Right hindlimb (tissue), 1 donor: ENCODE measurements at regions not wholly inside any gene's neighbourhood (a gene's known extent, or its start where the extent isn't known, plus 50 kb on each side); places are given as distances from the start of the nearest gene placed in this dataset.
A peak's percentile ranks its signal among the peaks of the same experiment; 100 is the strongest.

Experiments
- DNase-seq: peaks from one replicate; pipeline ENCODE4 v3.0.0-alpha.2; 2018

DNA sequence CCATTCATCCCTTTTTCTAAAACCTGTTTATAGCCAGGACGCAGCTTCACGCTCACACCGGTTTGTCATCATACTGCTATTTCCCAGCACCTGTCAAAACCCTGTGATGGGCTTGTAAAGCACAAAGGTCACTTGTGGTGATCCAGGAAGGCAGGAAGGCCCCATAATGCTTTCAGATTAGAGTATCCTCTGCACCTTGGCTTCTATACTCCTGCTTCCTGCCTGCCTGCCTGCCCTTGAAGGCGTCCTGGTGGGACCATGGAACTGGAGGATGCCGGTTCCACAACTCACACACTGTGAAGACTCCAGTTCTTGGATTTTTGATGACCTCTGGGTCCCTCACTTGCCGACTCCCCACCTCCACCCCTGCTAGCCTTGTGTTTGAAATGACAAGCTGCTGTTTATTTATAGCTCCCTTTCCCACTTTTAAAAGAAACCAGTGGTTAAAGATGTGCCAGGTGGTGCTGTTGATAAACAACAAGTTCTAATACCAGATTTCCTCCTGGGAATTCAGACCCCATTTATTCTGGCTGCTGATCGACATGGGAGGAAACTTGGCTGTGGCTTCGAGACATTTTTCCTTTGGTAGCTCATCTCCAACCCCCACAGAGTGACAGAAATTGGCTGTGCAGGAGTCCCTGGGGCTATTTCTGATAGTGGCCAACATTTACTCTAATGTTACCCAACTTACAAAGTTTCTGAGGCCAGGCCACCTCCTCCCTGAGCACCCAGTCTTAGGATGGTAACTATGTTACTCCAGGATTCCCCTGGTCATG, 211.5 kb downstream of the KDR start:
- no peak for DNase-seq

DNA sequence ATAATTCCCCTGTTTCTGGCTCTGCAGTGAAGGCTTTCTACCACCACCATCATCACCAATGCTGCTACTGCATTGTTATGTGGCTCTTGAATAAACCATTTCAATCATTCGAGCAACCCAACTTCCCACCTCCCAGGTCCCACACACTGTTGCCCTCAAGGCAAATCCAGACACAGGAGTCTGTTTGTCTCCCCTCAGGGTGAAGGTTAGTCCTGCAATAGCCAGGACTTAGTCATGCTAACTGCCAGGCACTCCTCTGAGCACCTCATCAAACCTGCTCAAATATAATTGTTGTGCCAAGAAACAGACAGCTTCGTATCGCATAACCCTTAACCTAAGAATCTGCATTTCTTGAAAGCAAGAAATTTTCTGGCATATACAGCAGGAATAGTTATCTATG, 213.2 kb downstream of the KDR start:
- no peak for DNase-seq

DNA sequence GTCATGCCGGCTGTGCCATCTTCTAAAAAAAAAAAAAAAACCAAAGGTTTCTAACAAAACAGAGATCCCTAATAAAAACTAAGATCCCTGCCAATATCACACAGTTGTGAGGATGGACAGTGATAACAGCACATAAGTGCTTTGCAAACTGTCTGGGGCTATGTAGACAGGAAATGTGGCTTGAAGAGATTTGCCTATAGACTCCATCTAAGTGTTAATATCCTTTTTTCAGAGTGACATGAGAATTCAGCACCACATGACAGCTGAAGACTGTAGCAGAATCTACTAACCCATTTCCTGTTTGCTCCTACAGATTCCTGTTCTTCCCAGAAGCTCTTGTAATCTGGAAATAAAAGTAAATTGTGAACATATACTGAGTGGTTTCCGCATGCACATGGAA, 215.4 kb downstream of the KDR start:
- DNase-seq = no peak

DNA sequence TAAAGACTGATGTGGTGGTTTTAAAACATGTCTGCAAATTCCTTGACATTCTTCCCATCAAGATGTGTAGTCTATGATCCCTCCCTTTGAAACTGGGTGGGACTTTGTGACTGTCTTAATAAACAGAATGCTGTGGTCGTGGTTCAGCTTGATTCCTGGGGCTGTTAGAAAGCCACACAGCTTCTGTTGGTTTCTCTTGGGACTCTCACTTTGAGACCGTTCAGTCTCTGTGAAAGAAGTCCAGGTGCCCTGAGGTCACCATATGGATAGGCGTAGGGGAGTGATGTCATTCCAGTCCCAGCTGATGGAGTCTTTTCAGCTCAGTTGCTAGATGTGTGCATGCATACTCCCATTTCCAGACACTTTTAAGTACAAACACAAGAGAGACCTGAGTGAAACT, 216.6 kb downstream of the KDR start:
- no peak for DNase-seq

DNA sequence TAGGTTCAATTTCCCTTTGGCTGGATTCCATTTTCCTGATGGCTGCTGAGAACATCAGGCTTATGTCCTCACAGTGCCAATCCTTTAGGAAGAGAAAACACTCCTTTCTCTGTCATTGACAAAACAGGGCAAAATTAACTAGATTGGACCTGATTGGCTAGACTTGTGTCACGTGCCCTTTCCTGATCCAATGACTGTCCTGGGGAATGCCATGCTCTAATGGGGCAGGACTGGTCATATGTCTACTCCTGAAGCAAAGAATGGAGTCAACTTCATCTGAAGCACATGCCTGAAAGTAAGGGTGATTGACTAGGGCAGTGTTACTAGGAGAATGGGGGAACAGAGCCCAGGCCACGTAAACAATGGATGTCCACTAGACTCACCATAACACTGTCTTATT, 220.4 kb downstream of the KDR start:
- no peak for DNase-seq

DNA sequence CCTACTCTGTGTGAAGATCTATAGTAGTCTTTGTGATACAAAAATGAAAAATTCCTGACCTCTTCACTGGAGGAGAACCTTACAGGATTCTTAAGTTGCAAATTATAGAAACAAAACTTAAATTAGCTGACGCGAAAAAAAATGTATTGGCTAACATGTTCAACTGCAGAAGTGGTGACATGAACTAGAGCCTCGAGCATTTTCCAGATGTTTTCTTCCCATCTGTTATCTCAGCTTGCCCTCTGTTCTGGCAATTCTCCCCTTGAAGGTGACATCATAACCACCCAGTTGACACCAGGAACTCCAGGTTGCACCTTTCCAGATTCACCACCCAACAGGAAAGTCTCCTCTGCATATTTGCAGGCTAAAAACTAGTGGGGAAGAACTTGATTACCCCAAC, 222.4 kb downstream of the KDR start:
- DNase-seq = no peak

DNA sequence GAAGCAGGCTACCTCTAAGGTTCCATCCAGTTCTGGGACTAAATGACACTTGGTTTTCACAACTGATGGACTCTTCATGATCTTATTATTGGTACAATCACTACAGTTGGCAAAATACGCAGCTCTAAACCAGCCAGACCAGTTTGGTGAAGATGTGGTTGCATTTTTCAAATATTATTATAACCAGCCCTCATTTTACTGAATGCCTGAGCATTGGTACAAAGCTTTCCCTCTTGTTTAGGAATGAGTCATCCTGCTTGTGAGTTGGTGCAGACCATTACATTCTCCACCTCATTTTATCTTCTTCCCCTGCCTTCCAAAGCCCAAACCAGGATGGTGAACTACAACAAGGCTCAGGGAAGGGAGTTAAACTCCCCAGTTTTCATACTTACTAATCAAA, 223.1 kb downstream of the KDR start:
- DNase-seq = no peak

DNA sequence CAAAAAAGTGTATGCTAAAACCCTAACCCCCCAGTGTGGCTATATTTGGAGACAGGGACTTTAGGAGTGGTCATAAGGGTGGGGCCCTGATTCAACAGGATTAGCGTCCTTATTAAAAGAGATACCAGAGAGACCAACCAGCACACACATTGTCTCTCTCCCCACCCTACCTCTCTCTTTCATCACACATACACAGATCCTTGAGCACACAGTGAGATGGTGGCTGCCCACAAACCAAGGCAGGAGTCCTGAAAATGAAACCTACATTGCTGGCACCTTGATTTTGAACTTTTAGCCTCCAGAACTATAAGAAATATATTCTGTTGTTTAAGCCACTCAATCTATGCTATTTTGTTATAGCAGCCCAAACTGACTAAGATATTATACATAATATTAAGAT, 224.2 kb downstream of the KDR start:
- no peak for DNase-seq

DNA sequence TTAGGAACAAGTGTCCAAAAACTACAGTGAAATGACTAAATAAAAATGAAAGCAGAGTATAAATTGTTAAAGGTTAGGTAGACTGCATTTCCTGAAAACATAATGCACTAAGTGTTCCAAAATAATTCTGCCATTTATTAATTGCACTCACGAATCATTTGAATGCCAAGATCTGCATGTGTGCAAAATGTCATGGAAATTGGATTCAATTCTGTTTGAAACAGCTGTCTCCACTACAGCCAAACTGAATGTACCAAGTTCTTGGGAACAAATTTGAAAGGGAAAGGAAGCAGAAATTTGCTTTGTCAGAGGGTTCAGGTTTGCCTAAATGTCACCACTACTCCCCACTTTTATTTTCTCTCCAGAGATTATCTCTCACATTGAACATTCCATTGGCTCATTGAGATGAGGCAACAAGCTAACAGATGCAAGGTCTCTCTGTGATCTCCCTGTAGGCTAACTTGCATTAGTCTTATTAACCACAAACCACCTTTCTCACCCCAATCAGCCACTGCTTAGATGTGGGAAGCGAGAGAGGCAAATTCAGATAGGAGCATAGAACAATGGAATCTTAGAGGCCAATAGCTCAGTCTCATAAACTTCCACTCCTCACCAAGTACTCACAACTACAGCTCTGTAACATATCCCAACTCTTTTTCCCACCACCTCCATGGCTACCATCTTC, 226.6 kb downstream of the KDR start:
- no peak for DNase-seq

DNA sequence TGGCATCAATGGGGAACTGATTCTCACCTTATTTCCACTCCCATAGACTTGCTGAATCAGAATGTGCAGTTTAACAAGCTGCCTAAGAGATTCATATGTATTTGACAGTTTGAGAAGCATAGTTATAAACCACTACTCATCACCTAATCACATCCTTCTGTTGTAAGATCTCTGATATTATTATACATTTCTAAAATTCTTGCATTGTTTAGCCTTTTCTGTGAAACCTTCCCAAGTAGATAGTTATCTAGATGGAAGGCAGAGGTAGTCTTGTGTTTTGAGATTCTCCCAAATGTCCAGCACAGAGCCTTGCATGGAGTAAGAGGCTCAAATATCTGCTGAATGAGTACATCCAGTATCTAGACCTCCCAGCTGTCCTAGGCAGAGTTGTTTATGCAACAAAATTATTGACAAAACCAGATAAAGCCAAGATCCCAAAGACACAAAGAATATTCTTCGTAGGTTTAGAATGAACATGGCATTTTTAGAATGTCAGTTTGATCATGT, 227.3 kb downstream of the KDR start:
- no peak for DNase-seq

DNA sequence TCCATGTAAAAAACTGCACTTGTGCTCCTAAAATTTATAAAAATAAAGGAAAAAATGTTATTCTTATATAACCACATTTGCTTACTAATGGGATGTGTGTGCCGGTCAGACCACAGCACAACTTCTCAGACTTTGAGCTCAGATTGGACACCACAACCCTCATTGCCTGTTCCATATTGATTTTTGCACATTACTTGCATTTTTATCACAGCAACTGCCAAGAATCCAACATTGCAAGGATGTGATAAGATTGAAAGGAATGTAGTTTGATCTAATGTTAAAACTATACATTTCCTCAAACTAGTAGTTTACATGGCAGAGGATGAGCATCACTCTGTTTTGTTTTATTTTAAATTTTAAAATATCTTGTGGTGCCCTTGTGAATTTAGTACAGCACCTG, 227.8 kb downstream of the KDR start:
- no peak for DNase-seq

DNA sequence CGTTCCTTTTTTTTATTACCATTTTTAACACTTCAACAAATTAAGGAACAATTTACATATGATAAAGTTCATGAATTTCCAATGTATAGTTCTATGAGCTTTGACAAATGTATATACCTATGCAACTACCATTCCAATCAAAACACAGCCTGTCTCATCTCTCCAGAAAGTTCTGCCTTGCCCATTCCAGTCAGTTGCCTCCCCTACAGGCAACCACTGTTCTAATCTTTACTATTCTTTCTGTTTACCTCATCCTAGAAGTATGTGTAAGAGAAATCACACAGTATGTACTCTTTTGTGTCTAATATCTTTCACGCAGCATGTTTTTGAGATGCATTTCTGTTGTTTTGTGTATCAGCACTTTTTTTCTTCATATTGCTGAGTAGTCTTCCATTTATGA, 224.9 kb downstream of the KIT start:
- DNase-seq = no peak

DNA sequence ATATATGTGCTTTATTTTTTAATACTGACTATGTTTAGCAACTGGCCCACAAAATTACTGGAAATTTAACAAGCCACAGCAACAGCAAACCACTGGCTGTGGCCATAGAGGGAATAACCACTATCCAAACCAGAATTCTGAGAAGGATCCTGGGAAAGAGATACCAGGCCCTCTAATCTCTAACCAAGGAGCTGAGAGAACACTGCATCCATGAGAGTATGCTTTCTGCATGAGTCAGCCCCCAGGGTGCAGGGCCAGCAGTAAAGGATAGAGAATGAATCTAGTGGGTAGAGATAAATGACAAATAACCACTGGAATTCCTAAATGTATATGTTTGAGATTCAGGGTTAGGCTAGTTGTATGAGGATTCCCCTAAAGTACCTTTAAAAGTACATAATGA, 221.8 kb downstream of the KIT start:
- no peak for DNase-seq

DNA sequence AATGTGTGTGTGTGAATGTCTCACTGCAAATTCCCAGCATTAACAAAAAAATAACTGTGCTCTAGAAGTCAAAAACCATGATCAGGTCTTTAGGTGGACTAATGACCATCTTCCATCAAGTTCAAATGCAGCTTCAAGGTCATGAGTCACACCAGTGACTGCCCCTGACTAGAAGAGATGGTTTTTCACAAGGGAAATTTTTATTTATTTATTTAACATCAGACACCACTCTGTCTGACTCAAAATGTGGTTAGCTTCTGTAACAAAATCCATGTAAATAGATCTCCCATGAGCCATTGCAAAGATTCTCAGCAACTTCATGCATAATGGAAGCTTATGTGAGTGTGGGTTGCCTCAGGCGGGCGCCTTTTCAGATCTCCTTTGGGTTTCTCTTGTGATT, 219.2 kb downstream of the KIT start:
- DNase-seq = no peak

DNA sequence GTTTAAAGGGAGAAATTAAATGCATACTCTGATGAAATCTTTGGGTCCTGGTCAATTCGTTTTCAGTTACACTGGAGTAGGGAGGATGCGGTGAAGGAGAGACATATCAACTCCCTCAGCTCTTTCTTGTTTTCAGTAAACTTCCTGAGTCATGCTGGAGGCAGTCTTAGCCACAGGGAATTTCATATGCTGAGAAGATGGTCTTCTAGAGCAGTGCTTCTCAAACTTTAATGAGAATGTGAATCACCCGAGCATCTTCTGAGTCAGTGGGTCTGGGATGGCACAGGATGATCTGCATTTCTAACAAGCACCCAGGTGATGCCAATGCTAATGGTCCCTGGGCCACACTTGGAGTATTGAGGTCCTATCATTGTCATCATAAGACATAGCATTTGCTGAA, 214.5 kb downstream of the KIT start:
- no peak for DNase-seq

DNA sequence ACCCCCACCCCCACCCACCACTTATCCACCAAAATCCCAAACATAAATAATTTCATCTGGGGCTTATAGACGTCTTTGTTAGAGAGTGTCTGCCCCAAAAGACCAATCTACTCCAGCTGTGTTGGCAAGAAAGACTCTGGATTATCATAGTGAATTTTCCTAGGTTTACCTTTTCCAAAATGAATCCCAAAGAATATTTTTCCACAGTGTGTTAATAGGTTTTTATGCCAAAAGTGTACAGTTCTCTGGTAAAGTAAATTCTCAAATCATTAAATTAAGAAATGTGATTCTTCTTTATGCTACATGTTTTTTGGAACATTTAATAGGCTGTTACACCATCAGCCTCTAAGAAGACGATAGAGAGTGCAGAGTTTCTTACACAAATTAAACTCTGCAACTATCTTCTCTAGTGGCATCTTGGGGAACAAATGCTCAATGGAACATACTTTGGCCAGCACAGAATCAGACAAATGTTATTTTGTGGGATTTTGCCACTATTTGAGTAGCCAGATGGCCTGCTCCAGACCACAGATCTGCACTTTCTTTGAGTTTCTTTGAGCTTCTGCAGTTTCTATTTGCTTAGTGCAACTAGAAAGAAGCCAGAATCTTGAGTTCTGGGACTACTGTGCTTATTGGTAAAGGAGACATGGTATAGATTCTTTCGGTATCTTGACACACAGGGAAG, 206.0 kb downstream of the KIT start:
- DNase-seq = peak; percentile 30

DNA sequence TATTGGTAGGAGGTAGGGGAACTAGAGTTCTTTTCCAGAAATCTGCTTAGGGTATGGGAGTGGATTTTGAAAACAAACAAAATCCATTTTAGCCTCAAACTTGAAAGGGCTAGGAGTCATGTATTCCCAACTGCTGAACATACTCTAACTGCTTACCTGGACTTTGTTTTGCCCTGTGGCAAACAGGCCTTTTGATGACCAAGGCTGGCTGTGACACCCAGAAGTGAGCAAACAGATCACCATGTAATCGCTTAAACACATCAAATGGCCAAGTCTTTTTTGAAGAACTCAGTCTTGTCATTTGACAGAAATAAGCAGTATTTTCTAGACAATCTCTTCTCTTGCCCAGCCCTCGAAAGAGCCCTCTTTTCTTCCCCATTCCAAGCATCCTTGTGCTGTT, 203.4 kb downstream of the KIT start:
- DNase-seq = no peak

DNA sequence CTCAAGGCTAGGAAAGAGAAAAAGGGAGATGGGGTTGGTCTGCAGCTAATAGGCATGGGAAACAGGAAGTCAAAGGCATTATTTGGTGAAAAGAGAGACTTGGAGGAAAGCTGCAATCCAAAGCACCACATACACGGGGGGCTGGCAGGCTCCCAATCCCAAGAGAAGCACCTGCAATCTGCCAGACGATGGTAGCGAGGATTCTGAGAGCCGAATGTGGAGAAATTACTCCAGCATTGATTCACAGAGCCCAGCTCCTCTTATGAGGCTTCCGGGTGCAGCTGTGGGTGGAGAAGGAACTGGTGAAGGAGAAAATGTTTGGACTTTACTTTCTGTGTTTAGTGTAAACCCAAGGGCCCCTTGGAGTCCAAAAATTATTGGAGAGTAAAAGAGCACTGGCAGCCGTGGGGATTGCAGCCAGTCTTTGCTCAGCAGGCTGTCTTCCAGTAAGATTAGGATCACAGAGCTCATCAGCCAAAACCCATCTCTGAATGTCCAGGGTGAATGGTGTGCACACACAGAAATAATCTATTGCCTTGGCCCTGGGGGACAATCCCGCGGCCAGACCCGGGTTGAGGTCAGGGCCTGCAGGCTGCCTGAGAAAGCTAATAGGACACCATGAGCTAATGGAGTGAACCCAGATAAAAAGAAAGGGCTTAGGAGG, 197.6 kb downstream of the KIT start:
- DNase-seq = peak; percentile 42

DNA sequence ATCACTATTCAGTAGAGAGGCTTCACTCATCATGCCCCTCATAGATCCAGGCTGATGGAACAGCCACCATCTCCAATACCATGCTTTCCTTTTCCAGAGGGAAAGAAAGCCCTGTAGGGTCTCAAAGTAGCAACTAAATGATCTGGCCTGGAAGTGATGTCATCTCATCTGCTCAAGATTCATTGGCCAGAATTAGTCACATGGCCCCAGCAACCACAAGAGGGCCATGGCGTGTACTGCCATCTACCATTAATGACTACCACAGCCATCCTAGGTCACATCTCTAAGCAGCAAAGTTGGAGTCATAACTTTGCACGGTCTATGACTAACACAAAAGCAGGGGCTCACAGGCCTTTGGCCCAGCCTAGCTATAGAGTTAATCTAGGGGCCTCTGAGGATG, 194.8 kb downstream of the KIT start:
- DNase-seq = no peak

DNA sequence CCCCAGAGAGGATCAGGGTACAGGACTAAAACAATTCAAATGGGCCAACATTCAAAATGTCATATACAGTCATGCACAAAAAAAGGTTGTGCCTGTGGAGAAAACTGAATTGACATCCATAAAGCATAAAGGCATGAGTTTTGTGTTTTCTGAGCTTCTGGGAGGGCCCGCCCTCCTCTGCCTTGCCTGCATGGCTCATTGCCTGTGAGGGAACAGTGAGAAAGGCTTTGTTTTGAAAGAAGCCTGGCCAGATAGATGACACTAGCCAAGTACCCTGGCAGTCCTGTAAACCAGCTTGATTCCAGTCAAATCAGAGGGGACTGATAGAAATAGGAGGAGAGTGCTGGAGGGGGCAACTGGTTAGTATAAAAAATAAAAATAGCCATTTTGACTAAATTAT, 194.3 kb downstream of the KIT start:
- no peak for DNase-seq

DNA sequence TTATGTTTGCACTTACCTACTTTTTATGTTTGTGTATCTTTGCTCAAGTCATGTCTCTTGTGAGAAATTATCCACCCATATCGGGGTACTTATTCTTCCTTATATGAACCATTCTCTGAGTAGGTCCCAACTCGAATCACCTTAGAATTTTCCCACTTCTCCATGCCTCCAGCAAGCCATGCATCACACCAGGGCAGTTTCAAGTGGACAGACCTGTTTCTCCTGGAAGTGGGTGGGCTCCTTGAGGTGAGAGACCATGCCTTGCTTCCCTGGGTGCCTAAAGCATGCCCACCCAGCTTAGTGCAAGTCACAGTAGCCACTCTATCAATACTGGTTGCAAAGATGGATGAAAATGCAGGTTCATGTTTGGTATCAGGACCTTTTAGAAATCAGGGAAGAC, 187.2 kb downstream of the KIT start:
- no peak for DNase-seq

DNA sequence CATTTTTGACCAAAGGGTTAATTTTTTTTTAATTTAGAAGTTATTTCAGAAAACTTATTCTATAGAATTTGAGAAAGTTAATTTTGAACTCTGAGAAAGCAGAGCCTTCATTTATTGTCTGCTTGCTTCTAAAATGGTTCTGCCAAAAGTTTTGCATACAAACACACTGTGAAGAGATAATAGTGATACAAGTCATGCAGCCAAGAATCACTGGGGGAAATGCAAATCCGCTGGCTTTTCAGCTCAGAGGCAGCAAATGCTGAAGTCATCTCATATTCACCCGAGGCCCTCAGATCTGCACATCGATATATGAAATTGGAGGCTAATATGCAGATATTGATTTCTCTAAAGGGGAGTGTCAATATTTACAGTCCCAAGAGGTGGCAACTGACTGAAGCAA, 186.2 kb downstream of the KIT start:
- no peak for DNase-seq

DNA sequence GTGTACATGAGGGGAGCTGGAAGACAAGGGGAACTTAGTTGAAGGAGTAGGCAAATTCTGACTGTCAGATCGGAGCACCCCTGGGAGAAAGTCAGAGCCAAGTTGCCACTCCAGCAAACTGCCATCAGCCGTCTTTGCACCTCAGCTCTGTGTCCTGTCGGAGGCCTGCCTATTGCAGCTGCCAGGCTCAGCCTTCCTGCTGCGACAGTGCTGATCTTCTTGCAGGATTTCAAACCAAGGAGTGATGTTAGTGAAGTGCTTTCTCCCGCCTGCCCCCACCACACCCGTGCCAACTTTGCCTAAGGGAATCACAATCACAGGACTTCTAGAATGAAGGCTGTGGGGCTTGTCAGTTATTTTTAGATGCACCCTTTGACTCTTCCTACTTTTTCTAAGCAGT, 185.3 kb downstream of the KIT start:
- no peak for DNase-seq

DNA sequence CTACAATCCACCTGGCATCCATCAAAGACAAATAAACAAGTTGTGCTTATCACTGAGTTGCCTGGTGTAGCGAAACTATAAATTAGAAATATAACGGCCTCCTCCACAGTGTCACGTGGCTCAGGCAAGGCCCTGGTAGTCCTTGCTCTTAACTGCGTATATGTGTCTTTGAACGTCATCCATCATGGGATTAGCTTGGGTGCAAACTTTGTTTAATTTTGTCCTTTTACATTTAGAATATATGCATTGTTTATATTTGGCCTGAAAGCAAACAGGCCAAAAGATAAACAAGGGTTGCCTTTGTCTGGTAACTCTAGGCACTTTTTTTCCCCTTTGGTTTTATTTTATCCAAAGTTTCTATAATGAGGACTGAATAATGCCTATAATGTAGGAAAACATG, 184.9 kb downstream of the KIT start:
- no peak for DNase-seq
